Spleen (tissue), 7 donors: ENCODE measurements at regions not wholly inside any gene's neighbourhood (a gene's known extent, or its start where the extent isn't known, plus 50 kb on each side); places are given as distances from the start of the nearest gene placed in this dataset.

Source experiments
- POLR2A ChIP-seq, 3 donors: fragments of 450-650 bp; IDR thresholded peaks; one replicate each; pipeline ENCODE4 v1.5.1; 2017; ENCODE audit warnings: antibody characterized with exemption in 3 of 3, mild to moderate bottlenecking in 1 of 3
- POLR2AphosphoS5 ChIP-seq, 3 donors: sonication (generic); formaldehyde crosslinking; IDR thresholded peaks; one replicate each; pipeline ENCODE4 v1.5.1; 2017; ENCODE audit warnings: antibody characterized with exemption in 3 of 3
- TF ChIP-seq, protein P1 (sequence below), 11 experiments: fragments of 200-600 bp in 7 of 11; fragments of 450-650 bp in 4 of 11; sonication (generic) in 4 of 11; IDR thresholded peaks in 8 of 11; conservative IDR thresholded peaks in 3 of 11; 1 replicate in 7 of 11; 2 replicates in 4 of 11; pipeline versions ENCODE4 v1.4.0 to v1.8.0; 2016 to 2021; ENCODE audit warnings: antibody characterized with exemption in 11 of 11, inconsistent platforms in 4 of 11, mild to moderate bottlenecking in 1 of 11
- donor health status: DM: no; HTN: no; CAD: no; lungs with moderate emphysema.
- donor health status: DM: no; HTN: no; CAD: no.
- donor health status: DM: no; HTN: no; CAD: no.

DNA sequence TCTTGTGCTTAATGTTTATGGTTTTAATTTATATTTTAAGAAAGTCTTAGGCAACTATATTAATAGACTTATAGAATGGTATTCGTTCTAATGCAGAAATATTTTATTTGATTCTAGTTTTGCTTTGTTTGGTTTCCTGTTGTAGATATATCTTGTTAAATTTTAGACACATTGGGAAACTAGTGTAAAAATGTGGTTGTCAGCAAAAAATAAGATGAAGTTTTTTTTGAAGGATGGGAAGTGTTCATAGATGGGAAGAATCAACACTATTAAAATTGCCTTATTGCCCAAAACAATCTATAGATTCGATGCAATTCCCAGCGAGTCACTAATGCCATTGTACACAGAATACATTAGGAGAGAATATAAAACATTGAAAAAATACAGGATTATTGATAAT lies 278.9 kb downstream of the ZWINT start:
- TF ChIP-seq, protein P1, sequence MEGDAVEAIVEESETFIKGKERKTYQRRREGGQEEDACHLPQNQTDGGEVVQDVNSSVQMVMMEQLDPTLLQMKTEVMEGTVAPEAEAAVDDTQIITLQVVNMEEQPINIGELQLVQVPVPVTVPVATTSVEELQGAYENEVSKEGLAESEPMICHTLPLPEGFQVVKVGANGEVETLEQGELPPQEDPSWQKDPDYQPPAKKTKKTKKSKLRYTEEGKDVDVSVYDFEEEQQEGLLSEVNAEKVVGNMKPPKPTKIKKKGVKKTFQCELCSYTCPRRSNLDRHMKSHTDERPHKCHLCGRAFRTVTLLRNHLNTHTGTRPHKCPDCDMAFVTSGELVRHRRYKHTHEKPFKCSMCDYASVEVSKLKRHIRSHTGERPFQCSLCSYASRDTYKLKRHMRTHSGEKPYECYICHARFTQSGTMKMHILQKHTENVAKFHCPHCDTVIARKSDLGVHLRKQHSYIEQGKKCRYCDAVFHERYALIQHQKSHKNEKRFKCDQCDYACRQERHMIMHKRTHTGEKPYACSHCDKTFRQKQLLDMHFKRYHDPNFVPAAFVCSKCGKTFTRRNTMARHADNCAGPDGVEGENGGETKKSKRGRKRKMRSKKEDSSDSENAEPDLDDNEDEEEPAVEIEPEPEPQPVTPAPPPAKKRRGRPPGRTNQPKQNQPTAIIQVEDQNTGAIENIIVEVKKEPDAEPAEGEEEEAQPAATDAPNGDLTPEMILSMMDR (IDR thresholded peaks at IDR 0.05 in 8 of 11, conservative IDR thresholded peaks at IDR 0.05 in 3 of 11): no peak
- no peak for TF ChIP-seq POLR2A (IDR thresholded peaks at IDR 0.05)
- no peak for TF ChIP-seq POLR2AphosphoS5 (IDR thresholded peaks at IDR 0.05)
